Activated T-cell treated with anti-CD3 and anti-CD28 coated beads, Interleukin-2, amount 50 U/mL, for 72 hours (primary cell): ENCODE measurements at regions not wholly inside any gene's neighbourhood (a gene's known extent, or its start where the extent isn't known, plus 50 kb on each side); places are given as distances from the start of the nearest gene placed in this dataset.
A peak's percentile ranks its signal among the peaks of the same experiment; 100 is the strongest.

ENCODE experiments used
- ATAC-seq, 2 donors: fragments of 150-1000 bp; cut with Tn5 transposase; replicated peaks in 1 of 2; 2 replicates each; pipeline ENCODE4 v1.10.0; 2021; ENCODE audit warnings: moderate library complexity in 2 of 2, mild to moderate bottlenecking in 1 of 2
- DNase-seq, 2 donors: peaks; one replicate each; pipeline ENCODE4 v3.0.0; 2021 to 2022; ENCODE audit warnings: mixed read lengths in 1 of 2
- H3K27ac Mint-ChIP-seq: one replicate; pipeline ENCODE4 v1.8.0; 2022; ENCODE audit warnings: mild to moderate bottlenecking, moderate library complexity, mixed read lengths
- H3K27me3 Mint-ChIP-seq: one replicate; pipeline ENCODE4 v1.8.0; 2022; ENCODE audit warnings: low read depth, mixed read lengths
- H3K36me3 Mint-ChIP-seq, 2 donors: one replicate each; pipeline ENCODE4 v1.8.0; 2022; ENCODE audit warnings: mixed read lengths in 2 of 2, mild to moderate bottlenecking in 1 of 2; ENCODE audit not compliant: insufficient read depth in 2 of 2
- H3K4me1 Mint-ChIP-seq: one replicate; pipeline ENCODE4 v1.8.0; 2022; ENCODE audit warnings: low read depth, mixed read lengths
- H3K4me3 Mint-ChIP-seq, 2 donors: one replicate each; pipeline ENCODE4 v1.8.0; 2022; ENCODE audit warnings: mild to moderate bottlenecking in 2 of 2, mixed read lengths in 2 of 2, moderate library complexity in 2 of 2
- H3K9me3 Mint-ChIP-seq, 2 donors: one replicate each; pipeline ENCODE4 v1.8.0; 2022; ENCODE audit warnings: mixed read lengths in 2 of 2

- ATAC-seq: no peak
- Mint-ChIP-seq H3K36me3 (peaks cover 6 to 34% of the 10 kb centered on the region in 2 donors), H3K4me1 (peaks cover 41% of the 10 kb centered on the region), H3K27me3 (peaks cover 8% of the 10 kb centered on the region), H3K9me3 (peaks cover 4 to 6% of the 10 kb centered on the region in 2 donors), H3K4me3 (no peak overlapping the region), H3K27ac (no peak overlapping the region)
- no peak for DNase-seq
Measured at GRCh38 chr3:187795207-187795960, 50.1 kb upstream of the BCL6 start.

- DNase-seq (no peak), ATAC-seq (no peak)
- H3K9me3 Mint-ChIP-seq: peaks cover 9 to 11% of the 10 kb centered on the region in 2 donors
- peaks cover 59% of the 10 kb centered on the region for H3K4me1 Mint-ChIP-seq
- H3K4me3 Mint-ChIP-seq: peak overlapping the region; percentile 54 to 77
- H3K27me3 Mint-ChIP-seq: peaks cover 8% of the 10 kb centered on the region
- H3K27ac Mint-ChIP-seq: peak overlapping the region; percentile 98
- peaks cover 11 to 31% of the 10 kb centered on the region in 2 donors for H3K36me3 Mint-ChIP-seq
Measured at GRCh38 chr3:187798126-187798525, 52.9 kb upstream of the BCL6 start.

- H3K4me3 Mint-ChIP-seq: peak overlapping the region; percentile 54 to 77
Measured at GRCh38 chr3:187798531-187799530, 53.6 kb upstream of the BCL6 start.

GRCh38 chr3:187799942-187800641, 54.8 kb upstream of the BCL6 start:
- peaks cover 9% of the 10 kb centered on the region in 2 donors for H3K9me3 Mint-ChIP-seq
- H3K4me1 Mint-ChIP-seq: peaks cover 79% of the 10 kb centered on the region
- H3K4me3 Mint-ChIP-seq: peak overlapping the region; percentile 54 to 77
- ATAC-seq: peak; percentile 47 to 49
- peak overlapping the region; percentile 98 for H3K27ac Mint-ChIP-seq
- peak in 1 of 2 donors; percentile 57 for DNase-seq
- H3K27me3 Mint-ChIP-seq: no peaks in the 10 kb centered on the region
- peaks cover 11 to 25% of the 10 kb centered on the region in 2 donors for H3K36me3 Mint-ChIP-seq

More at GRCh38 chr3:187798531-187799530, 53.6 kb upstream of the BCL6 start:
- Mint-ChIP-seq H3K36me3 (peaks cover 11 to 31% of the 10 kb centered on the region in 2 donors), H3K27ac (peak overlapping the region; percentile 98), H3K27me3 (peaks cover 8% of the 10 kb centered on the region), H3K9me3 (peaks cover 9 to 11% of the 10 kb centered on the region in 2 donors), H3K4me1 (peaks cover 66% of the 10 kb centered on the region)
- peak; percentile 27 to 46 for ATAC-seq
- peak; percentile 38 to 54 for DNase-seq

GRCh38 chr3:187801152-187801551, 55.9 kb upstream of the BCL6 start:
- H3K27me3 Mint-ChIP-seq: no peaks in the 10 kb centered on the region
- DNase-seq (no peak), ATAC-seq (no peak)
- peaks cover 89% of the 10 kb centered on the region for H3K4me1 Mint-ChIP-seq
- H3K36me3 Mint-ChIP-seq: peaks cover 17 to 28% of the 10 kb centered on the region in 2 donors
- H3K9me3 Mint-ChIP-seq: peaks cover 11 to 13% of the 10 kb centered on the region in 2 donors
- peak overlapping the region; percentile 54 to 77 for H3K4me3 Mint-ChIP-seq
- peak overlapping the region; percentile 98 for H3K27ac Mint-ChIP-seq

- ATAC-seq (no peak), DNase-seq (no peak)
- Mint-ChIP-seq H3K4me3 (peak overlapping the region; percentile 54 to 77), H3K27me3 (no peaks in the 10 kb centered on the region), H3K9me3 (peaks cover 11 to 13% of the 10 kb centered on the region in 2 donors), H3K4me1 (peaks cover 100% of the 10 kb centered on the region), H3K27ac (peak overlapping the region; percentile 52), H3K36me3 (peaks cover 18 to 33% of the 10 kb centered on the region in 2 donors)
Measured at GRCh38 chr3:187802203-187802927, 57.1 kb upstream of the BCL6 start.

GRCh38 chr3:187802928-187803259, 57.6 kb upstream of the BCL6 start:
- Mint-ChIP-seq H3K4me3 (peak overlapping the region; percentile 54 to 77), H3K36me3 (peaks cover 17 to 28% of the 10 kb centered on the region in 2 donors), H3K4me1 (peaks cover 100% of the 10 kb centered on the region), H3K27ac (peak overlapping the region; percentile 52), H3K9me3 (peaks cover 10 to 12% of the 10 kb centered on the region in 2 donors), H3K27me3 (no peaks in the 10 kb centered on the region)
- DNase-seq: peak; percentile 79 to 86
- ATAC-seq: peak; percentile 63 to 64

- peak overlapping the region; percentile 75 for H3K27ac Mint-ChIP-seq
- H3K4me3 Mint-ChIP-seq: peak overlapping the region; percentile 62 to 71
- no peaks in the 10 kb centered on the region for H3K27me3 Mint-ChIP-seq
- ATAC-seq (no peak), DNase-seq (peak; percentile 26 to 27)
- H3K9me3 Mint-ChIP-seq: peaks cover 7 to 8% of the 10 kb centered on the region in 2 donors
- H3K36me3 Mint-ChIP-seq: peaks cover 13 to 22% of the 10 kb centered on the region in 2 donors
- peaks cover 97% of the 10 kb centered on the region for H3K4me1 Mint-ChIP-seq
Measured at GRCh38 chr3:187804120-187804744, 59.0 kb upstream of the BCL6 start.

- Mint-ChIP-seq H3K27me3 (no peaks in the 10 kb centered on the region), H3K36me3 (peaks cover 13 to 22% of the 10 kb centered on the region in 2 donors), H3K9me3 (peaks cover 7 to 8% of the 10 kb centered on the region in 2 donors), H3K27ac (peak overlapping the region; percentile 75), H3K4me3 (peak overlapping the region; percentile 47 to 71), H3K4me1 (peaks cover 92% of the 10 kb centered on the region)
- ATAC-seq (no peak), DNase-seq (no peak)
Measured at GRCh38 chr3:187804745-187805121, 59.5 kb upstream of the BCL6 start.

- H3K36me3 Mint-ChIP-seq: peaks cover 13 to 22% of the 10 kb centered on the region in 2 donors
- H3K4me1 Mint-ChIP-seq: peaks cover 92% of the 10 kb centered on the region
- H3K27me3 Mint-ChIP-seq: no peaks in the 10 kb centered on the region
- DNase-seq (no peak), ATAC-seq (no peak)
- H3K4me3 Mint-ChIP-seq: peak overlapping the region in 1 of 2 donors; percentile 2
- peaks cover 7 to 8% of the 10 kb centered on the region in 2 donors for H3K9me3 Mint-ChIP-seq
- H3K27ac Mint-ChIP-seq: peak overlapping the region; percentile 20
Measured at GRCh38 chr3:187805774-187806173, 60.5 kb upstream of the BCL6 start.

GRCh38 chr3:187807086-187807862, 62.0 kb upstream of the BCL6 start:
- Mint-ChIP-seq H3K4me1 (peaks cover 87% of the 10 kb centered on the region), H3K27me3 (no peaks in the 10 kb centered on the region), H3K4me3 (peak overlapping the region; percentile 70 to 76), H3K27ac (peak overlapping the region; percentile 90), H3K9me3 (peaks cover 7 to 8% of the 10 kb centered on the region in 2 donors), H3K36me3 (peaks cover 11 to 15% of the 10 kb centered on the region in 2 donors)
- DNase-seq (peak; percentile 66 to 75), ATAC-seq (peak; percentile 85 to 86)
